Type B pancreatic cell (in vitro differentiated cells): ENCODE measurements at regions not wholly inside any gene's neighbourhood (a gene's known extent, or its start where the extent isn't known, plus 50 kb on each side); places are given as distances from the start of the nearest gene placed in this dataset.

Experiments
- DNase-seq: peaks from one replicate; pipeline ENCODE4 v3.0.0; 2021; ENCODE audit warnings: mixed read lengths; ENCODE audit not compliant: unreplicated experiment; ENCODE audit errors: extremely low spot score
- H3K27ac Mint-ChIP-seq: 2 replicates; pipeline ENCODE4 v1.8.0; 2021; ENCODE audit warnings: mild to moderate bottlenecking, mixed read lengths
- H3K27me3 Mint-ChIP-seq: 2 replicates; pipeline ENCODE4 v1.8.0; 2021; ENCODE audit warnings: mixed read lengths
- H3K36me3 Mint-ChIP-seq: 2 replicates; pipeline ENCODE4 v1.8.0; 2021; ENCODE audit warnings: mixed read lengths
- H3K4me1 Mint-ChIP-seq: one replicate; pipeline ENCODE4 v1.8.0; 2021; ENCODE audit warnings: mixed read lengths; ENCODE audit not compliant: unreplicated experiment
- H3K4me3 Mint-ChIP-seq: 2 replicates; pipeline ENCODE4 v1.8.0; 2021; ENCODE audit warnings: mild to moderate bottlenecking, mixed read lengths
- H3K9me3 Mint-ChIP-seq: 2 replicates; pipeline ENCODE4 v1.8.0; 2021; ENCODE audit warnings: mixed read lengths
- CTCF ChIP-seq: fragments of 200-600 bp; sonication (generic); conservative IDR thresholded peaks from 2 replicates; pipeline ENCODE4 v1.5.0; 2021; ENCODE audit warnings: antibody characterized with exemption, mild to moderate bottlenecking

- Mint-ChIP-seq H3K36me3 (no peaks in the 10 kb centered on the region), H3K27me3 (no peaks in the 10 kb centered on the region), H3K9me3 (no peaks in the 10 kb centered on the region), H3K4me1 (peaks cover under 1% of the 10 kb centered on the region), H3K27ac (no peak overlapping the region), H3K4me3 (no peak overlapping the region)
- DNase-seq = no peak
- no peak for TF ChIP-seq CTCF
Measured at GRCh38 chr10:4028854-4029583, 244.0 kb upstream of the KLF6 start.

GRCh38 chr10:4028027-4028471 lies 243.0 kb upstream of the KLF6 start:
- Mint-ChIP-seq H3K4me3 (no peak overlapping the region), H3K27ac (no peak overlapping the region), H3K9me3 (no peaks in the 10 kb centered on the region), H3K36me3 (no peaks in the 10 kb centered on the region), H3K4me1 (peaks cover 3% of the 10 kb centered on the region), H3K27me3 (no peaks in the 10 kb centered on the region)
- no peak for TF ChIP-seq CTCF
- DNase-seq = no peak

- no peaks in the 10 kb centered on the region for H3K27me3 Mint-ChIP-seq
- no peak for TF ChIP-seq CTCF
- no peak overlapping the region for H3K4me3 Mint-ChIP-seq
- H3K36me3 Mint-ChIP-seq = peaks cover 4% of the 10 kb centered on the region
- peaks cover 3% of the 10 kb centered on the region for H3K4me1 Mint-ChIP-seq
- no peak overlapping the region for H3K27ac Mint-ChIP-seq
- no peaks in the 10 kb centered on the region for H3K9me3 Mint-ChIP-seq
- no peak for DNase-seq
Measured at GRCh38 chr10:4025339-4025738, 240.3 kb upstream of the KLF6 start.

GRCh38 chr10:4024516-4025245 lies 239.7 kb upstream of the KLF6 start:
- Mint-ChIP-seq H3K4me1 (peaks cover 3% of the 10 kb centered on the region), H3K27ac (no peak overlapping the region), H3K9me3 (no peaks in the 10 kb centered on the region), H3K36me3 (peaks cover 4% of the 10 kb centered on the region), H3K4me3 (no peak overlapping the region), H3K27me3 (no peaks in the 10 kb centered on the region)
- DNase-seq = no peak
- no peak for TF ChIP-seq CTCF

- no peaks in the 10 kb centered on the region for H3K9me3 Mint-ChIP-seq
- no peak overlapping the region for H3K4me3 Mint-ChIP-seq
- H3K4me1 Mint-ChIP-seq = peaks cover 3% of the 10 kb centered on the region
- no peak overlapping the region for H3K27ac Mint-ChIP-seq
- no peak for TF ChIP-seq CTCF
- DNase-seq = no peak
- H3K36me3 Mint-ChIP-seq = peaks cover 4% of the 10 kb centered on the region
- H3K27me3 Mint-ChIP-seq = no peaks in the 10 kb centered on the region
Measured at GRCh38 chr10:4024027-4024426, 239.0 kb upstream of the KLF6 start.
